Spleen (tissue), 11 donors: ENCODE measurements at regions not wholly inside any gene's neighbourhood (a gene's known extent, or its start where the extent isn't known, plus 50 kb on each side); places are given as distances from the start of the nearest gene placed in this dataset.

Experiments used
- DNase-seq: peaks from one replicate; pipeline ENCODE4 v3.0.0-alpha.2; 2020
- H3K27ac ChIP-seq, 8 donors: fragments of 200-600 bp; sonication (generic) in 7 of 8; 1 replicate in 4 of 8; 2 replicates in 4 of 8; pipeline versions ENCODE4 v1.5.0 to v1.8.0; 2016 to 2021; ENCODE audit warnings: inconsistent platforms in 4 of 8, mild to moderate bottlenecking in 4 of 8, moderate library complexity in 1 of 8
- H3K27me3 ChIP-seq, 7 donors: fragments of 200-600 bp; sonication (generic) in 6 of 7; replicated peaks in 1 of 7; 1 replicate in 4 of 7; 2 replicates in 3 of 7; pipeline versions ENCODE4 v1.5.0 to v1.8.0; 2016 to 2021; ENCODE audit warnings: inconsistent platforms in 3 of 7, mild to moderate bottlenecking in 1 of 7
- H3K36me3 ChIP-seq, 6 donors: fragments of 200-600 bp; sonication (generic) in 5 of 6; 1 replicate in 4 of 6; 2 replicates in 2 of 6; pipeline versions ENCODE4 v1.5.0 to v1.8.0; 2016 to 2021; ENCODE audit warnings: inconsistent platforms in 2 of 6
- H3K4me1 ChIP-seq, 6 donors: fragments of 200-600 bp; sonication (generic) in 5 of 6; 1 replicate in 3 of 6; 2 replicates in 3 of 6; pipeline versions ENCODE4 v1.5.0 to v1.8.0; 2016 to 2021; ENCODE audit warnings: inconsistent platforms in 3 of 6
- H3K4me3 ChIP-seq, 8 donors: fragments of 200-600 bp; sonication (generic) in 7 of 8; 1 replicate in 4 of 8; 2 replicates in 4 of 8; pipeline versions ENCODE4 v1.5.0 to v1.8.0; 2016 to 2021; ENCODE audit warnings: inconsistent platforms in 4 of 8, mild to moderate bottlenecking in 4 of 8, moderate library complexity in 2 of 8
- H3K9me3 ChIP-seq, 8 donors: fragments of 200-600 bp; sonication (generic) in 7 of 8; 1 replicate in 4 of 8; 2 replicates in 4 of 8; pipeline versions ENCODE4 v1.5.0 to v1.8.0; 2016 to 2021; ENCODE audit warnings: inconsistent platforms in 4 of 8
- CTCF ChIP-seq, 11 experiments: fragments of 200-600 bp in 7 of 11; fragments of 450-650 bp in 4 of 11; sonication (generic) in 4 of 11; IDR thresholded peaks in 8 of 11; conservative IDR thresholded peaks in 3 of 11; 1 replicate in 7 of 11; 2 replicates in 4 of 11; pipeline versions ENCODE4 v1.4.0 to v1.8.0; 2016 to 2021; ENCODE audit warnings: antibody characterized with exemption in 11 of 11, inconsistent platforms in 4 of 11, mild to moderate bottlenecking in 1 of 11
- POLR2A ChIP-seq, 3 donors: fragments of 450-650 bp; IDR thresholded peaks; one replicate each; pipeline ENCODE4 v1.5.1; 2017; ENCODE audit warnings: antibody characterized with exemption in 3 of 3, mild to moderate bottlenecking in 1 of 3
- POLR2AphosphoS5 ChIP-seq, 3 donors: sonication (generic); formaldehyde crosslinking; IDR thresholded peaks; one replicate each; pipeline ENCODE4 v1.5.1; 2017; ENCODE audit warnings: antibody characterized with exemption in 3 of 3
- WGBS, 5 donors: extraction: QIAGEN DNeasy Blood & Tissue Kit in 3 of 5; methylation state at CpG; one replicate each; pipeline versions ENCODE4 v1.1.5 to v1.1.7; 2013 to 2018; 5-methylcytosine and 5-hydroxymethylcytosine counted together
- intact Hi-C: fragments of 100-400 bp; cut with DNase I; formaldehyde crosslinking; loops from one replicate; pipeline ENCODE4 v1.15.0; 2023; ENCODE audit warnings: low total_unique reads
- donor health status: healthy with polysubstance abuse.
- donor health status: DM: no; HTN: no; CAD: no; lungs with moderate emphysema.
- donor health status: DM: no; HTN: no; CAD: no.
- donor health status: Bipolar disorder and iron deficiency.
- donor health status: healthy.
- donor health status: DM: no; HTN: no; CAD: no.
- donor health status: DM: yes; HTN: yes; CAD: no.

- Histone ChIP-seq H3K27ac (no peak overlapping the region), H3K4me3 (no peak overlapping the region), H3K4me1 (no peaks in the 10 kb centered on the region), H3K36me3 (no peaks in the 10 kb centered on the region), H3K27me3 (no peaks in the 10 kb centered on the region), H3K9me3 (peaks cover 0 to 18% (median 9%) of the 10 kb centered on the region in 8 donors)
- DNase-seq, result no peak
- TF ChIP-seq CTCF (IDR thresholded peaks at IDR 0.05 in 8 of 11, conservative IDR thresholded peaks at IDR 0.05 in 3 of 11) (no peak), POLR2A (IDR thresholded peaks at IDR 0.05) (no peak), POLR2AphosphoS5 (IDR thresholded peaks at IDR 0.05) (no peak)
- WGBS, 5 donors, result 71 to 93% (median 80%) methylated on average over 1 of the region's 1 CpG
- intact Hi-C loops, result no loop called here
Measured at GRCh38 chr6:140401761-140402160, 1027.3 kb upstream of the CITED2 start.

GRCh38 chr6:140398076-140398475, 1023.6 kb upstream of the CITED2 start:
- Histone ChIP-seq H3K27ac (no peak overlapping the region), H3K4me1 (no peaks in the 10 kb centered on the region), H3K27me3 (no peaks in the 10 kb centered on the region), H3K4me3 (no peak overlapping the region), H3K9me3 (no peaks in the 10 kb centered on the region), H3K36me3 (no peaks in the 10 kb centered on the region)
- no peak for TF ChIP-seq CTCF (IDR thresholded peaks at IDR 0.05 in 8 of 11, conservative IDR thresholded peaks at IDR 0.05 in 3 of 11)
- TF ChIP-seq POLR2A (IDR thresholded peaks at IDR 0.05), result no peak
- no peak for TF ChIP-seq POLR2AphosphoS5 (IDR thresholded peaks at IDR 0.05)
- DNase-seq, result no peak
- intact Hi-C loops, result no loop called here

- no peaks in the 10 kb centered on the region for H3K27me3 ChIP-seq
- no peak overlapping the region for H3K27ac ChIP-seq
- no peaks in the 10 kb centered on the region for H3K9me3 ChIP-seq
- no peak overlapping the region for H3K4me3 ChIP-seq
- 83 to 92% (median 89%) methylated on average over 1 of the region's 1 CpG for WGBS, 5 donors
- H3K36me3 ChIP-seq, result no peaks in the 10 kb centered on the region
- intact Hi-C loops, result no loop called here
- no peak for DNase-seq
- no peaks in the 10 kb centered on the region for H3K4me1 ChIP-seq
- no peak for TF ChIP-seq POLR2AphosphoS5 (IDR thresholded peaks at IDR 0.05)
- no peak for TF ChIP-seq POLR2A (IDR thresholded peaks at IDR 0.05)
- no peak for TF ChIP-seq CTCF (IDR thresholded peaks at IDR 0.05 in 8 of 11, conservative IDR thresholded peaks at IDR 0.05 in 3 of 11)
Measured at GRCh38 chr6:140397106-140397505, 1022.7 kb upstream of the CITED2 start.

- H3K27ac ChIP-seq, result no peak overlapping the region
- DNase-seq, result no peak
- no peaks in the 10 kb centered on the region for H3K36me3 ChIP-seq
- intact Hi-C loops, result no loop called here
- H3K4me1 ChIP-seq, result no peaks in the 10 kb centered on the region
- H3K4me3 ChIP-seq, result no peak overlapping the region
- H3K27me3 ChIP-seq, result no peaks in the 10 kb centered on the region
- 56 to 69% (median 62%) methylated on average over 6 of the region's 6 CpGs for WGBS, 5 donors
- TF ChIP-seq POLR2A (IDR thresholded peaks at IDR 0.05) (no peak), POLR2AphosphoS5 (IDR thresholded peaks at IDR 0.05) (no peak), CTCF (IDR thresholded peaks at IDR 0.05 in 8 of 11, conservative IDR thresholded peaks at IDR 0.05 in 3 of 11) (no peak)
- no peaks in the 10 kb centered on the region for H3K9me3 ChIP-seq
Measured at GRCh38 chr6:140393665-140394540, 1019.5 kb upstream of the CITED2 start.
